ENCODE measurements at regions not wholly inside any gene's neighbourhood (a gene's known extent, or its start where the extent isn't known, plus 50 kb on each side); places are given as distances from the start of the nearest gene placed in this dataset.

DNA sequence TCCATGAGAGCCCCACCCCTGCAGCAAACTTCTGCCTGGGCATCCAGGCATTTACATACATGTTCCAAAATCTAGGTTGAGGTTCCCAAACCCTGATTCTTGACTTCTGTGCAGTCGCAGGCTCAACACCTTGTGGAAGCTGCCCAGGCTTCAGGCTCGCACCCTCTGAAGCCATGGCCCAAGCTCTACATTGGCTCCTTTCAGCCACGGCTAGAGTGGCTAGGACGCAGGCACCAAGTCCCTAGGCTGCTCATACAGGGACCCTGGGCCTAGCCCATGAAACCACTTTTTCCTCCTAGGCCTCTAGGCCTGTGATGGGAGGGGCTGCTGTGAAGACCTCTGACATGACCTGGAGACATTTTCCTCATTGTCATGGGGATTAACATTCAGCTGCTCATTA, 172.8 kb upstream of the SATB1 start:
- Histone ChIP-seq H2BK15ac (ENCODE audit: low read depth, low read length) (no peak overlapping the region), H3K23me2 (ENCODE audit: insufficient read length, low read depth, low read length, poor library complexity, severe bottlenecking) (no peaks in the 10 kb centered on the region), H4K20me1 (ENCODE audit: control insufficient read depth, insufficient read depth, insufficient read length) (no peaks in the 10 kb centered on the region), H3K79me1 (ENCODE audit: insufficient read depth, low read depth, low read length, poor library complexity, severe bottlenecking) (no peaks in the 10 kb centered on the region), H3T11ph (ENCODE audit: low read length) (no peak overlapping the region), H2AFZ (ENCODE audit: low read length) (no peak overlapping the region), H2BK5ac (ENCODE audit: insufficient read length, low read length) (no peak overlapping the region), H3K79me2 (ENCODE audit: insufficient read depth, low read length) (no peaks in the 10 kb centered on the region), H3K14ac (ENCODE audit: insufficient read depth, low read length) (no peak overlapping the region), H3K4me1 (ENCODE audit: insufficient read depth, low read length) (no peaks in the 10 kb centered on the region), H2BK20ac (ENCODE audit: low read depth, low read length, poor library complexity, severe bottlenecking) (no peak overlapping the region), H4K5ac (ENCODE audit: insufficient read length, low read depth, low read length) (no peak overlapping the region), H3K56ac (ENCODE audit: insufficient read length, low read depth, low read length) (no peak overlapping the region), H3K23ac (ENCODE audit: insufficient read length, low read depth, low read length) (no peak overlapping the region), H4K8ac (replicated peaks; ENCODE audit: insufficient read length, low read depth, low read length) (no peak overlapping the region), H3K18ac (ENCODE audit: insufficient read length, low read depth, low read length) (no peak overlapping the region), H3K9me3 (ENCODE audit: control insufficient read depth, low read depth, low read length) (no peaks in the 10 kb centered on the region), H3K9ac (ENCODE audit: extremely low read depth, insufficient read length, low read length) (no peak overlapping the region), H3K27me3 (ENCODE audit: insufficient read depth, low read length) (no peaks in the 10 kb centered on the region), H4K91ac (ENCODE audit: insufficient read length, low read depth, low read length) (no peak overlapping the region), H3K27ac (ENCODE audit: insufficient read length, low read depth, low read length) (no peak overlapping the region), H2AK5ac (ENCODE audit: insufficient read length, low read length) (no peak overlapping the region), H2BK12ac (ENCODE audit: insufficient read length, low read depth, low read length) (no peak overlapping the region), H2BK120ac (ENCODE audit: low read depth, low read length, poor library complexity, severe bottlenecking) (no peak overlapping the region), H3K4me2 (ENCODE audit: insufficient read depth, insufficient read length, low read length) (no peak overlapping the region), H3K4ac (ENCODE audit: low read depth, low read length) (no peak overlapping the region)
- no peak overlapping the region for H3K4me3 Mint-ChIP-seq
- no peak overlapping the region for H3K27ac Mint-ChIP-seq
- DNase-seq = no peak
- no CpG with 5 or more reads among the region's 4 CpGs for WGBS (ENCODE audit: extremely low coverage, insufficient read length, low lambda C conversion rate)
- H3K4me1 Mint-ChIP-seq = no peaks in the 10 kb centered on the region
- H3K9me3 Mint-ChIP-seq = peaks cover 22 to 25% of the 10 kb centered on the region in 2 experiments
- H3K27me3 Mint-ChIP-seq (ENCODE audit: low read depth) = no peaks in the 10 kb centered on the region
- TF ChIP-seq, protein P1, sequence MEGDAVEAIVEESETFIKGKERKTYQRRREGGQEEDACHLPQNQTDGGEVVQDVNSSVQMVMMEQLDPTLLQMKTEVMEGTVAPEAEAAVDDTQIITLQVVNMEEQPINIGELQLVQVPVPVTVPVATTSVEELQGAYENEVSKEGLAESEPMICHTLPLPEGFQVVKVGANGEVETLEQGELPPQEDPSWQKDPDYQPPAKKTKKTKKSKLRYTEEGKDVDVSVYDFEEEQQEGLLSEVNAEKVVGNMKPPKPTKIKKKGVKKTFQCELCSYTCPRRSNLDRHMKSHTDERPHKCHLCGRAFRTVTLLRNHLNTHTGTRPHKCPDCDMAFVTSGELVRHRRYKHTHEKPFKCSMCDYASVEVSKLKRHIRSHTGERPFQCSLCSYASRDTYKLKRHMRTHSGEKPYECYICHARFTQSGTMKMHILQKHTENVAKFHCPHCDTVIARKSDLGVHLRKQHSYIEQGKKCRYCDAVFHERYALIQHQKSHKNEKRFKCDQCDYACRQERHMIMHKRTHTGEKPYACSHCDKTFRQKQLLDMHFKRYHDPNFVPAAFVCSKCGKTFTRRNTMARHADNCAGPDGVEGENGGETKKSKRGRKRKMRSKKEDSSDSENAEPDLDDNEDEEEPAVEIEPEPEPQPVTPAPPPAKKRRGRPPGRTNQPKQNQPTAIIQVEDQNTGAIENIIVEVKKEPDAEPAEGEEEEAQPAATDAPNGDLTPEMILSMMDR (conservative IDR thresholded peaks at IDR 0.05) = no peak
- H3K36me3 Mint-ChIP-seq (ENCODE audit: insufficient read depth in 1 of 3, low read depth in 3 of 3) = peaks cover 14 to 23% (median 22%) of the 10 kb centered on the region in 3 experiments; a peak in 6 of 7 replicates
